ENCODE measurements at regions not wholly inside any gene's neighbourhood (a gene's known extent, or its start where the extent isn't known, plus 50 kb on each side); places are given as distances from the start of the nearest gene placed in this dataset.

- TF ChIP-seq CTCF (IDR thresholded peaks at IDR 0.05; ENCODE audit: low read depth, low read length), result no peak
- peak; percentile 47 to 49 for DNase-seq (ENCODE audit: low read depth in 2 of 2)
These were observed 220.7 kb upstream of the CNKSR2 start for GRCh38 chrX:21153503-21153902.

GRCh38 chrX:21155916-21156315 is 218.3 kb upstream of the CNKSR2 start:
- no peak for TF ChIP-seq CTCF (IDR thresholded peaks at IDR 0.05; ENCODE audit: low read depth, low read length)
- peak in 1 of 2 donors; percentile 14 for DNase-seq (ENCODE audit: low read depth in 2 of 2)
- H3K4me3 ChIP-seq (replicated peaks in 1 of 2; ENCODE audit: low read depth in 2 of 2, low read length in 2 of 2), result no peak overlapping the region

More at GRCh38 chrX:21153503-21153902, 220.7 kb upstream of the CNKSR2 start:
- H3K4me3 ChIP-seq (replicated peaks in 1 of 2; ENCODE audit: low read depth in 2 of 2, low read length in 2 of 2), result no peak overlapping the region

- TF ChIP-seq CTCF (IDR thresholded peaks at IDR 0.05; ENCODE audit: low read depth, low read length), result no peak
- H3K4me3 ChIP-seq (replicated peaks in 1 of 2; ENCODE audit: low read depth in 2 of 2, low read length in 2 of 2), result no peak overlapping the region
- no peak for DNase-seq (ENCODE audit: low read depth in 2 of 2)
These were observed 217.6 kb upstream of the CNKSR2 start for GRCh38 chrX:21156632-21157031.

- no peak overlapping the region for H3K4me3 ChIP-seq (replicated peaks in 1 of 2; ENCODE audit: low read depth in 2 of 2, low read length in 2 of 2)
- no peak for DNase-seq (ENCODE audit: low read depth in 2 of 2)
- no peak for TF ChIP-seq CTCF (IDR thresholded peaks at IDR 0.05; ENCODE audit: low read depth, low read length)
These were observed 215.5 kb upstream of the CNKSR2 start for GRCh38 chrX:21158678-21159077.

- H3K4me3 ChIP-seq (replicated peaks in 1 of 2; ENCODE audit: low read depth in 2 of 2, low read length in 2 of 2), result no peak overlapping the region
- TF ChIP-seq CTCF (IDR thresholded peaks at IDR 0.05; ENCODE audit: low read depth, low read length), result no peak
- peak; percentile 17 to 47 for DNase-seq (ENCODE audit: low read depth in 2 of 2)
These were observed 207.8 kb upstream of the CNKSR2 start for GRCh38 chrX:21166272-21166982.

GRCh38 chrX:21167011-21167410 is 207.2 kb upstream of the CNKSR2 start:
- no peak overlapping the region for H3K4me3 ChIP-seq (replicated peaks in 1 of 2; ENCODE audit: low read depth in 2 of 2, low read length in 2 of 2)
- DNase-seq (ENCODE audit: low read depth in 2 of 2), result no peak
- no peak for TF ChIP-seq CTCF (IDR thresholded peaks at IDR 0.05; ENCODE audit: low read depth, low read length)

GRCh38 chrX:21167494-21167893 is 206.7 kb upstream of the CNKSR2 start:
- H3K4me3 ChIP-seq (replicated peaks in 1 of 2; ENCODE audit: low read depth in 2 of 2, low read length in 2 of 2), result no peak overlapping the region
- no peak for DNase-seq (ENCODE audit: low read depth in 2 of 2)
- no peak for TF ChIP-seq CTCF (IDR thresholded peaks at IDR 0.05; ENCODE audit: low read depth, low read length)
